NCI-H2171 (cell line): ENCODE measurements at regions not wholly inside any gene's neighbourhood (a gene's known extent, or its start where the extent isn't known, plus 50 kb on each side); places are given as distances from the start of the nearest gene placed in this dataset.

Source experiments
- DNase-seq: peaks from one replicate; lab custom pipeline; 2025; lab: John Stamatoyannopoulos, UW

DNA sequence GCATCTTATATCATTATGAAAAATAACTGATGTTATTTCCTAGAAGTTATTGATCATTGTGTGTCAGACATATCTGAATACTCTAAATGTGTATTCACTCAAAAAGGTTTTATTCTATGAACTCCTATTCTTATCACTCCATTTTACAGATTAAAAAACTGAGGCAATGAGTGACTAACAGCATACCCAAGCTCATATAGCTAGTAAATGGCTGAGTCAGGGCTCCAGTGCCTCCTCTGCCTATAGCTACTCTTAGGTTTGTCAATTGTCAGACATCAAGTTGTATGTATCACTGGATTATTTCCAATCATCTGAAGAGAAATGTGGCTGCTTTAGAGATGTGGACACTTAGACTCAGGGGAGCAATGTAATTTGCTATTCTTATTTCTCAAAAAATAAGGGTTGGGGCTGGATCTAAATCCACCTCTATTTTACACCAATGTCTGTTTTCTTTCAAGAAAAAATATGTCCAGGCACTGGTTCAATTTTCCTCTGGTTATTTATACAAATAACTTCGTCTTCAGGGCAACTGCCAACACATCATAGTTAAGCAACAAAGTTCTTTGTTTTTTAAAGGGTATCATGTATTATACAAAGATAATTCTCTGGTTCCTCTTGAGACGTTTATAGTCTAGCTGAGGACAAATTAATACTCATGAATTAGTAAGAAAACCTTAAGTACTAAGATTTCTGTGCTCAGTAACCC lies 328.9 kb upstream of the MAF start:
- DNase-seq, result no peak

DNA sequence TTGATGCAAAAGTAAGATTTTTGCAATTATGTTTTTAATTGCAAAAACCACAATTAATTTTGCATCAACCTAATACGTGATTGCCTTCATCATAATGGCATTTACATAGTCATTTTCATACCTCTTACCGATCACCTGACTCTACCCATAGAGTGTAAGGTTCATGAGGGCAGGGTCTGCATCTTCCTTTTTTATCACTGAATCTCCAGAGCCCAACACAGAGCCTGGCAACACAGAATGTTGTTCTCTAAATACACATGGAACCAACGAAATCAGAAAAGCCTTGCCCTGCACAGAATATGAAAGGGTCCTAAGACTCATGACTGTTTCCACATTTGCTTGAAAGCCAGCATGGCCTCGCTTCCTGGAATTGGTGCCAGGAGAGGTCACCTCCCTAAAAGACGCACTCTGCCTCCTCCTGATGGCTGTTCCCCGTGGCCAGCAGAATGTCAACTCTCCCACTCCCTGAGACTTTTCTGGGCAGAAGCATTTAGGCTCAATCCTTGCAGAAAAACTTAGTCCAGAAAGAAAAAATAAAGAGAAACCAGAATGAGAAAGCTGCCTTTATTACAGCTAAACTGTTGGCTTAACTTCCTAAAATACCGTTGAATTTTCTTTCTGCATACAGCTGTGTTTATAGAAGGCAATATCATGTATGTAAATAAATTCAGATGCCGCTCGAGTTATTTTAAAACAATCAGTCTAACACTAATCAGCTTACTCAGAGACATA lies 327.8 kb upstream of the MAF start:
- no peak for DNase-seq

DNA sequence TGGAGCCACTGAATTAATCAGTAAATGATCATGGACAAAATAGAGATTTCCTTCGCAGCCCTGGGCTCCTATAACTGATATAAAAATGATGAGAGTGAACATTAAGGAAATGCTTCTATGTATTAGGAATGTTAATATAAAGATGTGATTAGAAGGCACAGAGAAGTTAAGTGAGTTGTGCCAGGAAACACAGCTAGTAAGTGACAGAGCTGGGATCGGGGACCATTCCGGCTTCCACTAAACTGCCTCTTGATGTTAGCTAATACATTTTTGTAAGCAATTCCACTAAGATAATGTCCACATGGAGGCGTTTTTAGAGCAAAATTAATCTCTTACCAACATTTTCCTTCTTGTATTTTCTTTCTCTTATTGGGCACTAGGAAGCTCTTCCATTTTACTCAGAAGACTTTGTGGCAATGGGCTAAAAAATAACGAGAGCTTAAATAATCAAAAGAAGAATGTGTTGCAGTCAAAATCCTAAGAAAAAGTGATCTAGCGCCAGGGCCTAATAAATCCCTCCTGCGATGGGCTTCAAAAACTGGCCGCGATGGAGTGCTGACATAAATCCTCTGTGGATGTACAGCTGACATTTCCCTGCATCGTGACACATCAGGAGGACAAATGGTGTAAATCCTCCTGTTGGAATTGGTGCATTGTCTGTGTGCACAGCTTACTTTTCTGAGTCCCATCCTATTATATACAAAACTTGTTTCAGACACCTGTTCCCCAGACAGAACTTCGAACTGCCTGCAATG lies 326.1 kb upstream of the MAF start:
- DNase-seq, result no peak

DNA sequence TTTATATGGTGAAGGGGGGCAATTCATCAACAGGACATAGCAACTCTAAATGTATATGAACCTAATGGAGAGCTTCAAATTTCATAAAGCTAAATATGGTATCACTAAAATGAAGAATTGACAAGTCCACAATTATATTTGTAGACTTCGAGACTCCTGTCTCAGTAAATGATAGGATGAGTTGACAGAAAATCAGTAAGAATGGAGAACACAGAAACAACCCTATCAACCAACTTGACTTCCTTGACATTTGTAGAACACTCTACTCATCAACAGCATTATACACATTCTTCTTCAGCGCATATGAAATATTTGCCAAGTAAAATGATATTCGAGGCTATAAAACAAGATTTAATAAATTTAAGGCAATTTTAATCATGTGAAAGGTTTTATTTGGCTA lies 322.9 kb upstream of the MAF start:
- no peak for DNase-seq

DNA sequence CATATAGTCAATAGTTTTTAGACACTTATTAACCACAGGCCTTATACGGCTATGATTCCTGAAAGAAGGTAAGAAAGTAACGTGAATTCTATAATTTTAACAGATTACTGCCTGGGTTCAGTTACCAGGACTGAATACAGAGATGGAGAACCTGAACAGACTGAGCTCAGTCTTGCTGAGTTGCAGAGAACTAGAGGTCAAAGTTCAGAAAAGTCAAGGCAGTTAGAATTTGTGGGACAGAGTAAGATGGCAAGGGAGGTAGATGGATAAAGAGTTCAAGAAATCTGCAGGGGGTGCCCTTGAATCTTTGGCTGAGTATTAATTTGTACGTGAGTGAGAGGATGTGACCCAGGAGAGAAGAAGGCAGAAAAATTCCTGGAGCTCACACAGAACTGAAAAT lies 320.1 kb upstream of the MAF start:
- no peak for DNase-seq

DNA sequence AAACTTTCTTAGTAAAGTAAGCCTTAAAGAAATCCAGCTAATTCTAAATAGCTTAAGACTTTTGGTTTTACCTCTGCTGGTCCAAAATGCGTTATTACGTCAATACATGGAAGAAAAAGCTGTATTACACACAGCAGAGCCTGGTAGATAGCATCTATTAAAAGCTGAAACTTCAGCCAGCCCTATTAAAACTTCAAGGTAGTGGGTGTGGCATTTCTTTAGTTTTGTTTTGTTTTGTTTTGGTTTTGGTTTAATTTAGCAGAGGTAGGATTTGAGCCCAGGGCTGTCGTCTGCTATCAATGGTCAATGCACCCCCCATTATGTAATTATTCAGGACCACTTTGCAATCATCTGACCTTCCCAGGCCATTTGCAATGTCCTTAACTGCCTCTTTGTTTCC lies 318.4 kb upstream of the MAF start:
- no peak for DNase-seq

DNA sequence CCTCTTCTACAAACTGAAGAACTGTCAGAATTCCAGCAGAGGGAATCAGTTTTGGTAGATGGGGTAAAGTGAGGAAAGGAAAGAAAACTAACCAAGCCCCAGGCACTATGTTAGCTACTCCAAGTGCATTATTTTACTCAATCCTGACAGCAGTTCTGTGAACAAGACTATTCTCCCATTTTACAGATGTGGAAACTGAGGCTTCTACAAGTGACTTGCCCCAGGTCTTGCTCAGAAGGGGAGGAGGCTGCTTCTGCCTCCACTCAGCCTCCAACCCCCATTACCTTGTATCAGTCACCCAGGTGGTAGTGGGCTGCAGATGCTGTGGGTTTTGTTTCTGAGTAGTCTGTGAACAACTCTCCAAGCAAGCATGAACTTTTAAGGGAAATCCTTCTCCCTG lies 315.2 kb upstream of the MAF start:
- no peak for DNase-seq

DNA sequence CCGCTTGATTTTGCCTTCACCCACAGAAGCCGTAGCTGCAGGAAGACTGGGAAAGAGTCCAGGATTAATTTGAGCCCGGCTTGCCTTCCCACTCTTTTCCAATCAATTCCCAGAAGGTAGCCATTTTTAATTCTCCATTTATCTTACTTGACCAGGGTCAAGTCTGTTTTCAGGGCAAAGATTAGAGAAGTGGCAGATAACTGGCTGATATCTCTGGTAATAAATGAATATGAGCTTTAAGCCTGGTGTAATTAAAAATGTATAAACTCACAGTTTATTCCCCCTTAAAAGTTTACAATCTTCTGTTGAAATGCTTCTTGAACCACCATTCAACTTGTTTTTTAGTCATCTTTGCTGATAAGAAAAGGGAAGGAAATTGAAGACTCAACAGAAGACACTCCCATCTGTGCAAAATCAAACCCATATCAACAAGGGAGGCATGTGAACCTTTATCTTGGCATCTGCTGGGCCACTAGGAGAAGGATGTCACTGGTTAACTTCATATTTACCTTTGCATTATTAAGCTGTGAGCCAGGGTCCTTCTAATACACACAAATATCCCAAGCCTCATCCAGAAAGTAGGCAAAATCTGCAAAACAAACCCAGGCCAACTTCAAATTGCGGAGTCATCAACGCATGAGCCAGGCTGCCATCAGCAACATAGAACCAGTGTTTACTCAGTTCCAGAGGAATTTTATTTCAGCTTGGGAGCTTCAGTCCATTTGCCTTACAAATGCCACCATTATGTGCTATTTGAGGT lies 314.6 kb upstream of the MAF start:
- no peak for DNase-seq

DNA sequence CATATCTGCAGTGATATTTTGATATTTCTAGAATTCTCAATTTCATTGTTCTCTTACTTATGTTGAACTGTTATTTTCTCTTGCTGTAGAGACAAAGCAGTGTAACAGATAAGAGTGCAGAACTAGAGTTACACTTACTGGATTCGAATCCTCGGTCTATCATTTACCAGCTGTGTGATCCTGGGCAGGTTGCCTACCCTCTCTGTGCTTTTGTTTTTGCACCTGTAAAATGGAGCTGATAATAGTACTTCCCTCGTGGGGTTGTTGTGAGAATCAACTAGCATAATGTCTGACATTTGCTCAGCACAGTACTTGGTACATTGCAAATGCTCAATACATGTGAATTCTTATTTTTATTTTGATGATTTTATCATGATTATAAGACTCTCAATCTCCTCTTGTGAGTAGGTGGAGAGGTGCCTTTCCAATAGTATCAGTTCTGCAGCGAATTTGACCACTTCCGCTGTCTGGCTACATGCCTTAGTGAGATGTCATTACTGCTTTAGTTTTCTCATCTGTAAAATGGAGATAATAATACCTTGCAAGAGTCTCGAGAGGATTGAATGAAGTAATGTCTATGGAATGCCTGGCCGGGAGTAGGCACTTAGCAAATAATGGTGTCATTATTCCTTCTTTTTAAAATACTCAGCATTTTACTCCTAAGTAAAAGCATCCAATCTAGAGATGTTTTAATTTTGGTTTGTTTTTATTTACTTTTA lies 312.2 kb upstream of the MAF start:
- DNase-seq, result no peak

DNA sequence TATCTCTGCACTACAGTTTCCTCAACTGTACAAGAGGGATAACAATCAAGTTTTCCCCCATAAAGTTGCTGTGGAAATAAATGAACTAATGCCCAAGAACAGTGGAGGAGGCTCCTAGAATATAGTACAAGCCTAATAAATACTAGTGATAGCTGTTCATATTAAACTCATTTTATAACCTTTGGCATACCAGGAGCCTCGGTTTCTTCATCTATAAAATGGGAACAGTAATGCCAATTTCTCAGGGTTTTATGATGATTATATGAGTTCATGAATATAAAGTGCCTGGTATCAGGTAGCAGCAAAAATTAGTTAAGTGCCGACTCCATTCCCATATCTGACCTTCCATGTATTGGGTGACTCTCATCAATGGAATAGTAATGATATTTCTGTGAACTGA lies 311.1 kb upstream of the MAF start:
- no peak for DNase-seq

DNA sequence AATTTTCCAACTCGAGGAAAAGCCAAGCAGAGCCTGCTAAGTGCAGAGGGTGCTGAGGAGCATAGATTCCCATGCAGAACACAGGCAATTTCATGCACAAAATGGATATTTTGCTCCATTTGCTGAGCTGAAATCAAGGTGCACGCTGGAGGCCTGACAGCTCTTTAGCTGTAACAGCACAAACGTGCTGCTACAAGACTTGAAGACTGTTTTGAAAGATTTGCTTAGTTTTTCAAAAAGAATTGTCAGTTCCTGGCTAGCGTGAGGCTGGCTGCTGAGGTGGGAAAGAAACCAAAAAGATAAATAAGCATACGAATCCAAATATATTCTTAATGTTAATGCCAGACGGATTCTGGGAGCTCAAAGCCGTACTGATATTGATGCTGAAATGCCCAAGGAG lies 309.0 kb upstream of the MAF start:
- DNase-seq, result no peak

DNA sequence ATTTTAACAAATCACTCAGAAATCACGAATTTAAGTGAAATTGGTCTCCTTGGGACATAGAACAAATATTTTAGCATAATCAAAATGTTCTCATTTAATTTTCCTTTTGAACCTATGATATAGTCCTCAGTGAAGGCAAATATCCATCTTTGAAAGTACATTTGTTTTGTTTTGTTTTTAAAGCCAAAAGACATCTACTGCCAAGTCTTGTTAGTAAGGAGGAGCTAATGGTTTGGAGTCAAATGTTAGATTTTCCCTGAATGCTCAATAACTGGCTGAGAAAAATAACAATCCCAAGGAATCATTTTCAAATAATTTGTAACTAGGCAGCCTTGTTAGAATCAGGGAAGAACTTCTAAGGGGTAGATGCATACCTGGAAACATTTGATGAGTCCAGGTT lies 302.9 kb upstream of the MAF start:
- no peak for DNase-seq

DNA sequence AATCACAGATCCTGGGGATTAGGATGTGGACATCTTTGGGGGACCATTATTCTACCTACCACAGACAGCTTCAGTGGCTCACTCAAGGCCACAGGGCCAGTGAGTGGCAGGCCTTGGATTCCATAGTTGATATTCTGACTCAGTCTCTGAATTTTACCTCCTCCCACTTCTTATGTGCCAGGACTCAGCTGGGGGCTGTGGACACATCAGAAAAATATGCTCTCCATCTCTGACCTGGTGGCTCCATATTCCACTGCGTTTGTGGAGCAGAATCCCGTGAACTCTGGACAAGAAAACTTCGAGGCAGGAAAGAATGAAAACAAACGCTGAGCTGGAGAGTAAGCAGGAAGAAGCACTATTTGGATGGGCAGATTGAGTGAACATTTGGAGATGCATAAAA lies 301.8 kb upstream of the MAF start:
- no peak for DNase-seq

DNA sequence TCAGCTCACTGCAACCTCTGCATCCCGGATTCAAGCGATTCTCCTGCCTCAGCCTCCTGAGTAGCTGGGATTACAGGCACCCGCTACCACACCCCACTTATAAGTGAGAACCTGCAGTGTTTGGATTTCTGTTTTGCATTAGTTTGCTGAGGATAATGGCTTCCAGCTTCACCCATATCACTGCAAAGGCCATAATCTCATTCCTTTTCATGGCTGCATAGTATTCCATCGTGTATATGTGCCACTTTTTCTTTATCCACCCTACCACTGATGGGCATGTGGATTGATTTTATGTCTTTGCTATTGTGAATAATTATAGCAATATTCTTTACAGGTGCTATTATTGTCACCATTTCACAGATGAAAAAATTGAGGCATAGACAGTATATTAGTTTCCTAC lies 301.0 kb upstream of the MAF start:
- DNase-seq, result no peak

DNA sequence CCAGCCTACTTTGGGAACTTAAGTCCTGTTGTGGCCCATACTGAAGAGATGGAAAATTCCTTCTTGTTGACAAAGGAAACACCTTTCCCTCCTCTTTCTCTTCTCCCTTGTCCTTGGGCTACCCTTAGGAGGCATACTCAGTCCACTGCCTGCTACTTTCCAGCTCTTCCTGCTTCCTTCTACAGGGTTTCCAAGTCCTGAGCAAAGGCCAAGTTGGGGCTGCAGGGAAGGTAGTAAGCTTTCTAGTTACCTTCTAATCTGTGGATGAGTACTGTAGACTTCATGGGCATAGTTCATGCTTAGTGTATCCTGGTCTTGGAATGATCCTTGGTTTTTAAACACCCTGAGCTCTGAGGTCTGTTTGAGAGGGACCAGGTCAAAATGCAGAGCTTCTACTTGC lies 299.2 kb upstream of the MAF start:
- DNase-seq, result no peak

DNA sequence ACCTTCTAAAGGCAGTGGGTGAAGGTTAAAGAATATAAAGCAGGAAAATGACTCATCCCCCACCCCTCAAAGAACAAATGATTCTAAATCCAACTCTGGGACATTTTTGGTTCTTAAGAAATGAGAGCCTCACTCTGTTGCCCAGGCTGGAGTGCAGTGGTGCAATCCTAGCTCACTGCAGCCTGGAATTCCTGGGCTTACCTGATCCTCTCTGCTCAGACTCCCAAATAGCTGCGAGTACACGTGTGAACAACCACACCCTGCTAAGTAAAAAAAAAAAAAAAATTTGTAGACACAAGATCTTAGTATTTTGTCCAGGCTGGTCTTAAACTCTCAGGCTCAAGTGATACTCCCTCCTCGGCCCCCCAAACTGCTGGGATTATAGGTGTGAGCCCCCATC lies 298.8 kb upstream of the MAF start:
- DNase-seq, result no peak

DNA sequence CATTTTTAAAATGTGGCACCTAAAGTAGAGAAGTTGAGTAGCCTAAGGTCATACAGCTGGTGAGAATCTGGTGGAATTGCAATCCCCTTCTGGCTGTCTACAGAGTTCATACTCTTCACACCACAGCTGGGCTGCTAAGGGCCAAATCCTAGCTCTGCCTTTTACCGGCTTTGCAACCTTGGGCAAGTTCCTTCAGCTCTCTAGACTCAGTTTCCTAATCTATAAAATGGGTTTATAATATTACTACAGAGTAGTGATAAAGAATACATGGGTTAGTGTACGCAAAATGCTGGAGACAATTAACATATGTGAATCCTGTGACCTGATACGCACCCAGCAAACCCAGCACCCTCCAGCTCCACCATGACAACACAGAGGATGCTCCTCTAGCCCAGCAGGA lies 298.2 kb upstream of the MAF start:
- DNase-seq, result no peak

DNA sequence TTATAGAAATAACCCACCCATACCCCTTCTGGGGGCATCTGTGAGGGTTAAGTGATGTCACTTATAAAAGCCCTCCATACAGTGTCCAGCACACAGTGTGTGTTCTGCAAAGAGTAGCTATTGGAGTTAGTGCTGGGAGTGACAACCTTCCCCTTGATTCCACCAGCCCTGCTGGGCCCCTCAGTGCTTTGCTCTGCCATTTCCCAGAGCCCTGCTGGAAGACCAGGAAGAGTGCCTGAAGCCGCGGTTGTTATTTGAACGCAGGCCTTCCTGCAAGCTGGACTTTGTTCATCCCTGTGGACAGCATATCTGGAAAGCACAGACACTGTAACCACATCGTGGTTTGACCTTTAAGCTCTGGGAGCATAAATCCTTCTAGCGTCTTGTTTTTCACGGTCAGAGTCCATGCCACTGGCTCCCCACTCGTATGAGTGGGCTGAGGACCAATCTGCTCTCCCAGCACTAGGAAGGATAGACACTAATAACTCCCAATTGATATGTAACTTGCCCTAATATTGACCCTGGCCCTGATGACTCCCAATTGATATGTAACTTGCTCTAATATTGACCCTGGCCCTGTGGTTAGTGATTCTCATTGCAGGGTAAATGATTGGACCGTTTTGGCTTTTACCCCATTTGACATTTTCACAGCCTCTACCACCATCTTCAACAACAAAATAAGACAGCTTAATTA lies 297.1 kb upstream of the MAF start:
- DNase-seq, result no peak

DNA sequence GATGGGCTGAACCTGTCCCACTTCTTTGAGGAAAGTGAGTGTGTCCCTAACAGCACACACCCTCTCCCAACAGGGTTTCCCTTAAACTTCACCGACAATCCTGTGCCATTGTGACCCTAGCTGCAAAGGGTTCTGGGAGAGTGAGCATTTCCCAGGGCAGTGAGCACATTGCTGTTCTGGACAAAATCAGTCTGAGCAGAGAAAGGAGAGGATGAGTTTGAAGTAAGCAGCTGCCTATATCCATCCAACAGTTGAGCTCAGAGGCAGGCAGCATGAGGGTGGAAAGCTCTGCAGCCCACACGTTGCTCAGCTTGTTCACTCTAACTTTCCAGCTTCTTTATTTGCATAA lies 296.5 kb upstream of the MAF start:
- no peak for DNase-seq

DNA sequence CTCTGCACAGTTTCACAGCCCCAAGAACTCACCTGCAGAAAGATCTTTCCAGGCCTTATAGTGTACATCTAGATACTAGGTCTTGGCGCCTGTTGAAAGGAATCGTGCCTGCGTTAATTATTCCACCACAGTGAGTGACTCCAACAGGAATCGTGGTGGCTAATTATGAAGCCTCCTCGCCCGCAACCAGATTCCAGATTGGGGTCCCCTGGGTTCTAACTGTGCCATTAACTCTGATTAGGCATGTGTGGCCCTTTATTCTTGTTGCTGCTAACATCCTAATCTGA lies 295.3 kb upstream of the MAF start:
- DNase-seq, result no peak

DNA sequence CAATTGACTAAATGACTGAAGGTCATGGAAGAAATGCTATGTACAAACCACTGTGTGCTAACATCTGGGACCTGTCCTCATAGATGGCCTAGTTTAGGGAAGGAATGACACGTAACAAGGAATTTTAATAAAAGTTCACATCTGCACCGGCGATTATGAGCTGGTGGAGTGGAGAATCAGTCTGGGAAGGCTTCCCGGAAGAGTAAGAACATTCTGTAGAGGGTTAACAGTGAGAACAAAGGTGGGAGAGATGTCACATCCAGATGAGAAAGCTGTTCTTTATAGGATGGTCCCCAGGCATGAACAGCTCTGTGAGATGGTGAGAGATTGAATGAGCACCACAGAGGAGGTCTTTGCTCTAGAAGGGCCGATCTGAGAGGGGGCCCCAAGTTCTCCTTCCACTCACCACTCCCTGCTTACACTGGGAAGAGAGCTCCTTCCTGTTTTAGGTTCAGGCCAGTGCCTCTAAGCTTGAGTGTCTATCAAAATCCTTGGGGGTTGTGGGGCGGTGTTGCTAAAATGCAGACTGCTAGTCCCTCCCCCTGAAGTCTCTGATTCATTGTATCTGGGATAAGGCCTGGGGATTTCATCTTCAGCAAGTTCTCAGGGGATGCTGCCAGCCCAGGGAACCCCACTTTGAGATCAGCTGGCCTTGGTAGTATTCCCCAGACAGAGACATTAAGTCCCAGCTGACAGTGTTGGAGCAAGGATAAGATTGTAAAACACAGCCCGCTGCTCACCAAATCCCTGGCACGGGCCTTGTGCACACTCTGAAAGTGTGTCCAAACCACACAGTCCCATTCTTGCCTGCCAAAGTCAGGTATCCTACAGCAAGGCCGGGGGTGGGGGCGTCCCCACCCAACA lies 294.7 kb upstream of the MAF start:
- no peak for DNase-seq
